ENCODE measurements at regions not wholly inside any gene's neighbourhood (a gene's known extent, or its start where the extent isn't known, plus 50 kb on each side); places are given as distances from the start of the nearest gene placed in this dataset.
"Not testable (repeated sequence)": the region's sequence is repeated elsewhere in the genome, so short reads cannot be mapped to it uniquely, and the experiment has no call there.

- DNase-seq, result no peak
Observed at GRCh38 chr2:156779416-156780120, 343.4 kb downstream of the GPD2 start.

GRCh38 chr2:156781677-156782076 is 345.5 kb downstream of the GPD2 start:
- DNase-seq, result not testable (repeated sequence)

GRCh38 chr2:156784020-156784701 is 348.0 kb downstream of the GPD2 start:
- DNase-seq, result no peak

GRCh38 chr2:156787517-156787916 is 351.3 kb downstream of the GPD2 start:
- DNase-seq, result no peak

GRCh38 chr2:156790343-156791037 is 354.3 kb downstream of the GPD2 start:
- no peak for DNase-seq

- no peak for DNase-seq
Observed at GRCh38 chr2:156792242-156792840, 356.2 kb downstream of the GPD2 start.

- DNase-seq, result no peak
Observed at GRCh38 chr2:156797832-156798231, 361.7 kb downstream of the GPD2 start.

- DNase-seq, result no peak
Observed at GRCh38 chr2:156800065-156800653, 364.0 kb downstream of the GPD2 start.

GRCh38 chr2:156800781-156801361 is 364.7 kb downstream of the GPD2 start:
- no peak for DNase-seq

- no peak for DNase-seq
Observed at GRCh38 chr2:156803243-156803642, 367.1 kb downstream of the GPD2 start.

GRCh38 chr2:156803967-156804366 is 367.8 kb downstream of the GPD2 start:
- DNase-seq, result no peak

- DNase-seq, result no peak
Observed at GRCh38 chr2:156810094-156810493, 373.9 kb downstream of the GPD2 start.

- DNase-seq, result no peak
Observed at GRCh38 chr2:156812496-156812895, 376.3 kb downstream of the GPD2 start.

GRCh38 chr2:156817430-156817829 is 381.3 kb downstream of the GPD2 start:
- no peak for DNase-seq

GRCh38 chr2:156818221-156818620 is 382.0 kb downstream of the GPD2 start:
- no peak for DNase-seq

- no peak for DNase-seq
Observed at GRCh38 chr2:156818944-156819343, 382.8 kb downstream of the GPD2 start.

- no peak for DNase-seq
Observed at GRCh38 chr2:156826341-156826933, 390.3 kb downstream of the GPD2 start.

GRCh38 chr2:156834431-156834830 is 398.3 kb downstream of the GPD2 start:
- DNase-seq, result no peak

- DNase-seq, result no peak
Observed at GRCh38 chr2:156837635-156838370, 401.6 kb downstream of the GPD2 start.

GRCh38 chr2:156841321-156841720 is 405.1 kb downstream of the GPD2 start:
- no peak for DNase-seq

- DNase-seq, result no peak
Observed at GRCh38 chr2:156845806-156846558, 409.8 kb downstream of the GPD2 start.
